ENCODE measurements at regions not wholly inside any gene's neighbourhood (a gene's known extent, or its start where the extent isn't known, plus 50 kb on each side); places are given as distances from the start of the nearest gene placed in this dataset.

DNA sequence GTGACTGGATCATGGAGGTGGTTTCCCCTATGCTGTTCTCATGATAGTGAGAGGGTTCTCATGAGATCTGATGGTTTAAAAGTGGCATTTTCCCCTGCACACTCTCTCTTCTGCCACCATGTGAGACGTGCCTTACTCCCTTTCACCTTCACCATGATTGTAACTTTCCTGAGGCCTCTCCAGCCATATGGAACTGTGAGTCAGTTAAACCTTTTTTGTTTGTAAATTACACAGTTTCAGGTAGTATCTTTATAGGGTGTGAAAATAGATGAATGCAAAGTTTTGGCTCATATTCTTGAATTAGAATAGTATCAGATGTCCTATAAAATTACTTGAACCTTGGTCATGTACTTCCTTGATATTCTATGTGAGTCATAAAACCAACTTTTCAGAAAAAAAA is 252.1 kb upstream of the TMEM229A start:
- TF ChIP-seq, protein P1, sequence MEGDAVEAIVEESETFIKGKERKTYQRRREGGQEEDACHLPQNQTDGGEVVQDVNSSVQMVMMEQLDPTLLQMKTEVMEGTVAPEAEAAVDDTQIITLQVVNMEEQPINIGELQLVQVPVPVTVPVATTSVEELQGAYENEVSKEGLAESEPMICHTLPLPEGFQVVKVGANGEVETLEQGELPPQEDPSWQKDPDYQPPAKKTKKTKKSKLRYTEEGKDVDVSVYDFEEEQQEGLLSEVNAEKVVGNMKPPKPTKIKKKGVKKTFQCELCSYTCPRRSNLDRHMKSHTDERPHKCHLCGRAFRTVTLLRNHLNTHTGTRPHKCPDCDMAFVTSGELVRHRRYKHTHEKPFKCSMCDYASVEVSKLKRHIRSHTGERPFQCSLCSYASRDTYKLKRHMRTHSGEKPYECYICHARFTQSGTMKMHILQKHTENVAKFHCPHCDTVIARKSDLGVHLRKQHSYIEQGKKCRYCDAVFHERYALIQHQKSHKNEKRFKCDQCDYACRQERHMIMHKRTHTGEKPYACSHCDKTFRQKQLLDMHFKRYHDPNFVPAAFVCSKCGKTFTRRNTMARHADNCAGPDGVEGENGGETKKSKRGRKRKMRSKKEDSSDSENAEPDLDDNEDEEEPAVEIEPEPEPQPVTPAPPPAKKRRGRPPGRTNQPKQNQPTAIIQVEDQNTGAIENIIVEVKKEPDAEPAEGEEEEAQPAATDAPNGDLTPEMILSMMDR (IDR thresholded peaks at IDR 0.05) = no peak
- TF ChIP-seq POLR2A (IDR thresholded peaks at IDR 0.05) = no peak
